GM18520 (cell line): ENCODE measurements at regions not wholly inside any gene's neighbourhood (a gene's known extent, or its start where the extent isn't known, plus 50 kb on each side); places are given as distances from the start of the nearest gene placed in this dataset.
"Not testable (repeated sequence)": the region's sequence is repeated elsewhere in the genome, so short reads cannot be mapped to it uniquely, and the experiment has no call there.

Source experiments
- ATAC-seq: cut with Tn5 transposase; IDR thresholded peaks from one replicate; pipeline ENCODE4 v1.9.1; 2021; ENCODE audit not compliant: unreplicated experiment

- ATAC-seq: no peak
Observed at GRCh38 chr10:22158426-22158825, 59.4 kb downstream of the EBLN1 start.

- no peak for ATAC-seq
Observed at GRCh38 chr10:22156750-22157149, 61.1 kb downstream of the EBLN1 start.

DNA sequence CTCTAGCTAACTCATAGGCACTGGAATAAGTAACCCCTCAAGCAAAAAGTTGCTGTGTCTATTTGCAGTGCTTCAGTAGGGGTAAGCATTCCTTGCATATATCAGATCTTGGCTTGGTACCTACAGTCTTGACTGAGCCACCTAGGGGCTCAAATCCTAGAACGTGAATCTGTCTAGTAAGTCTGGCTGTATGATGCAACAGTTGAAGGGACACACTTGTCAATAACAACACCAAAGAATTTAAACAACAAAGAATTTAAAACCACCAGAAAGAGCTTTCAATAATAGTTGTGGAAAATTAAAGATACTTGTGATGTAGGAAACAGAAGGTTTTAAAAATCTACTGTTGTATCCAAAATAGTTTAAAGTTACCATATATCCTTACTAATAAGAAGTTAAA is 65.4 kb downstream of the EBLN1 start:
- ATAC-seq: no peak

DNA sequence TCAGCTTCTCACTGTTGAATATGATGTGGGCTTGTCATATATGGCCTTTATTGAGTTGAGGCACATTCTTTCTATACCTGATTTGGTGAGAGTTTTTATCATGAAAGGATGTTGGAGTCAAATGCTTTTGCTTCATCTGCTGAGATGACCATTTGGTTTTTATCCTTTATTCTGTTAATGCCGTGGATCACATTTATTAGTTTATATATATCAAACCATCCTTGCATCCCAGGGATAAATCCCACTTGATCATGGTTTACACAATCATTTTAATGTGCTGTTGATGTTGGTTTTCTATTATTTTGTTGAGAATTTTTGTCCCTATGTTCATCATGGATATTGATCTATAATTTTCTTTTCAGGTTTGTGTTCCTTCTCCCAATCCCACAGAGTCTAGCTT is 67.0 kb downstream of the EBLN1 start:
- ATAC-seq: no peak

- ATAC-seq: no peak
Observed at GRCh38 chr10:22148961-22149360, 68.9 kb downstream of the EBLN1 start.

- ATAC-seq: not testable (repeated sequence)
Observed at GRCh38 chr10:22145873-22146272, 71.9 kb downstream of the EBLN1 start.

- no peak for ATAC-seq
Observed at GRCh38 chr10:22137542-22137941, 80.3 kb downstream of the EBLN1 start.

DNA sequence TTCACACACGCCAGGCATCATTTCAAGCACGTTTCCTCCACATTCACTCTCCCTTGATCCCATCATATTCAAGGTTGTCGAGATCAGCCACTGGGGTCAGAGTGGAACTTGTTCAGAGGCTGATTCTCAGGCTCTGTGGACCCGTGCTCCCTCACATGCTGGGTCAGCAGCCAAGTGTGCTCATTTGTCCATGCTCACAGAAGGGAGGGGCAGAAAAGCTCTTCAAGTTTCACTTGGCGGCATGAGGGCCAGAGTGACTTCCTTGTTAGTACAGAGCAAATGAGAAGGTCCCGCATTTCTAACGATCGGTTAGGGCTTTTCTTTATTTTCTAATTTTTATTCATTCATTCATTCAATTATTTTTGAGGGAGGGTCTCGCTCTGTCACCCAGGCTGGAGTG is 82.2 kb downstream of the EBLN1 start:
- no peak for ATAC-seq

DNA sequence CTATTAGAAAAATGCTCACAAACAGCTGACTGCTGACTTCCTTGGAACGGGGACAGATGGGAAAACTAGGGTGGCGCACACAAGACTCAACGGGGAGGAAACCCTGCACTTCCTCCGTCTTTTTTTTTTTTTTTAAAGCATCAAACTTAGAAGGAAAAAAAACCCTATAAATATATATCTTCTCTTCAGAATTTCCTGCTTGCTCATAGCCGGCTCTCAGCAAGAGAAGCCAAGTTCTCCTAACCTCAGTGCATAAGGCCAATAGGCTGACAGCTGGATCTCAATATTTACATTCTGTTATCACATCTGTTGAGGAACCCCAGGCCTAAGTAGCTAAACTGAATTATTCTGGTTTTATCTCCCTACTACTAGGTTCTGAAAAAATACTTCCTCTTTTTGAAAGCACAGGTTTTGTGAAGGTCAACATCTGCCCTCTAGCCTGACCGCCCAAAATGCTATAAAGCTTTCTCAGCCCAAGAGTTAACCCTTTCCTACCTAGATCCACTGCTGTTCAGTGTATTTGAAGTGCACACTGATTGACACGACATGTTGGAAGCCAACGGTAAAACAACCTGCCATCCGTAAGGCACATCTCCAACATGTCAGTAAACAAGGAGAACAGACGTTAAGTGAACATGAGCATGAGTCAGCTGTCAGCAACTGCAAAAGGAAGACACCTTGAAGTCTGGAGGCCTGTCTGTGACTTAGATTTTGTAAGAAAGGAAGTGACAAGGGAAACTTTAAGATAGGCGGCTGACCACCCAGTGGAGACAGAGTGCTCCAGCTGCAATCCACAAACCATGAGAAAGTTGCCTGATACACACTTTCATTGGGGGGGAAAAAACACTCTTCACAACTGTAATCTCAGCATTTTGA is 83.8 kb downstream of the EBLN1 start:
- peak; percentile 55 for ATAC-seq

DNA sequence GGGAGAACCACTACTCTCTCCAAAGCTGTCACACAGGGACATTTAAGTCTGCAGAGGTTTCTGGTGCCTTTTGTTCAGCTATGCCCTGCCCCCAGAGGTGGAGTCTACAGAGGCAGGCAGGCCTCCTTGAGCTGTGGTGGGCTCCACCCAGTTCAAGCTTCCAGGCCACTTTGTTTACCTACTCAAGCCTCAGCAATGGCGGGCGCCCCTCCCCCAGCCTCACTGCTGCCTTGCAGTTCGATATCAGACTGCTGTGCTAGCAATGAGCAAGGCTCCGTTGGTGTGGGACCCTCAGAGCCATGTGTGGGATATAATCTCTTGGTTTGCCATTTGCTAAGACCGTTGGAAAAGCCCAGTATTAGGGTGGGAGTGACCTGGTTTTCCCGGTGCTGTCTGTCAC is 87.0 kb downstream of the EBLN1 start:
- ATAC-seq: not testable (repeated sequence)

DNA sequence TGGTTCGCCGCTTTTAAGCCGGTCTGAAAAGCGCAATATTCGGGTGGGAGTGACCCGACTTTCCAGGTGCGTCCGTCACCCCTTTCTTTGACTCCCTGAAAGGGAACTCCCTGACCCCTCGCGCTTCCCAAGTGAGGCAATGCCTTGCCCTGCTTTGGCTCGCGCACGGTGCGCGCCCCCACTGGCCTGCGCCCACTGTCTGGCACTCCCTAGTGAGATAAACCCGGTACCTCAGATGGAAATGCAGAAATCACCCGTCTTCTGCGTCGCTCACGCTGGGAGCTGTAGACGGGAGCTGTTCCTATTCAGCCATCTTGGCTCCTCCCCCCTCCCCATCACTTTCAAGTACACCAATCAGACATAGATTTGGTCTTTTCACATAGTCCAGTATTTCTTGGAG is 88.2 kb downstream of the EBLN1 start:
- ATAC-seq: not testable (repeated sequence)

DNA sequence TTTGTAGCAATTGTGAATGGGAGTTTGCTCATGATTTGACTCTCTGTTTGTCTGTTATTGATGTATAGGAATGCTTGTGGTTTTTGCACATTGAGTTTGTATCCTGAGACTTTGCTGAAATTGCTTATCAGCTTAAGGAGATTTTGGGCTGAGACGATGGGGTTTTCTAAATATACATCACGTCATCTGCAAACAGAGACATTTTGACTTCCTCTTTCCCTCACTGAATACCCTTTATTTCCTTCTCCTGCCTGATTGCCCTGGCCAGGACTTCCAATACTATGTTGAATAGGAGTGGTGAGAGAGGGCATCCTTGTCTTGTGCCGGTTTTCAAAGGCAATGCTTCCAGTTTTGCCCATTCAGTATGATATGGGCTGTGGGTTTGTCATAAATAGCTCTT is 96.6 kb downstream of the EBLN1 start:
- ATAC-seq: not testable (repeated sequence)

DNA sequence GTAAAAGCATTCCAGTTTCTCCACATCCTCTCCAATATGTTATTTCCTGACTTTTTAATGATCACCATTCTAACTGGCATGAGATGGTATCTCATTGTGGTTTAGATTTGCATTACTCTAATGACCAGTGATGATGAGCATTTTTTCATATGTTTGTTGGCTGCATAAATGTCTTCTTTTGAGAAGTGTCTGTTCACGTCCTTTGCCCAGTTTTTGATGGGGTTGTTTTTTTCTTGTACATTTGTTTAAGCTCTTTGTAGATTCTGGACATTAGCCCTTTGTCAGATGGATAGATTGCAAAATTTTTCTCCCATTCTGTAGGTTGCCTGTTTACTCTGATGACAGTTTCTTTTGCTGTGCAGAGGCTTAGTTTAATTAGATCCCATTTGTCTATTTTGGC is 97.7 kb downstream of the EBLN1 start:
- not testable (repeated sequence) for ATAC-seq

DNA sequence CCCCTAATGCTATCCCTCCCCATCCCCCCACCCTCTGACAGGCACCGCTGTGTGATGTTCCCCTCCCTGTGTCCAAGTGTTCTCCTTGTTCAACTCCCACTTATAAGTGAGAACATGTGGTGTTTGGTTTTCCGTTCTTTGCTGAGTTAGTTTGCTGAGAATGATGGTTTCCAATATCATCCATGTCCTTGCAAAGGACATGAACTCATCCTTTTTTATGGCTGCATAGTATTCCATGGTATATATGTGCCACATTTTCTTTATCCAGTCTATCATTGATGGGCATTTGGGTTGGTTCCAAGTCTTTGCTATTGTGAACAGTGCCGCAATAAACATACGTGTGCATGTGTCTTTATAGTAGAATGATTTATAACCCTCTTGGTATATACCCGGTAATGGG is 98.2 kb downstream of the EBLN1 start:
- not testable (repeated sequence) for ATAC-seq

DNA sequence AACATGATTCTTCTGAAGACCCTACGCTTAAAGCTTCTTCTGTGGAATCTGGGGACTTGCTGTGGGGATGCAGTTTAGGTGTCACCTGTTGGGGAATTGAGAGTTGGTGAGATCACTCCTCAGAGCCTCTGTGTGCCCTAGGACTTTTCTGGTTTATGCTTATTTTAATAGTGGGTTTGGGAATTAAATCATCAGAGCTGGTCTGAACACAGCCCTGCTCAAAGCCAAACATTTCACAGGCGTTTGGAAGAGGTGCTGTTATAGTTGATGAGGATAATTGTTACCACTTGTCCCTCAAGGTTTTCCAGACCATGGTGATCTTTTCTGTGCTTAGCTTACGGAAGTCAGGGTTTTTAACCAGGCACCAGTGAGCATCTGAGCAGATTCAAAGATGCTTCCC is 106.1 kb downstream of the EBLN1 start:
- no peak for ATAC-seq

GRCh38 chr10:22111260-22111659 is 106.6 kb downstream of the EBLN1 start:
- no peak for ATAC-seq

- no peak for ATAC-seq
Observed at GRCh38 chr10:22110761-22111160, 107.1 kb downstream of the EBLN1 start.

GRCh38 chr10:22105270-22105669 is 101.7 kb upstream of the DNAJC1 start:
- no peak for ATAC-seq

DNA sequence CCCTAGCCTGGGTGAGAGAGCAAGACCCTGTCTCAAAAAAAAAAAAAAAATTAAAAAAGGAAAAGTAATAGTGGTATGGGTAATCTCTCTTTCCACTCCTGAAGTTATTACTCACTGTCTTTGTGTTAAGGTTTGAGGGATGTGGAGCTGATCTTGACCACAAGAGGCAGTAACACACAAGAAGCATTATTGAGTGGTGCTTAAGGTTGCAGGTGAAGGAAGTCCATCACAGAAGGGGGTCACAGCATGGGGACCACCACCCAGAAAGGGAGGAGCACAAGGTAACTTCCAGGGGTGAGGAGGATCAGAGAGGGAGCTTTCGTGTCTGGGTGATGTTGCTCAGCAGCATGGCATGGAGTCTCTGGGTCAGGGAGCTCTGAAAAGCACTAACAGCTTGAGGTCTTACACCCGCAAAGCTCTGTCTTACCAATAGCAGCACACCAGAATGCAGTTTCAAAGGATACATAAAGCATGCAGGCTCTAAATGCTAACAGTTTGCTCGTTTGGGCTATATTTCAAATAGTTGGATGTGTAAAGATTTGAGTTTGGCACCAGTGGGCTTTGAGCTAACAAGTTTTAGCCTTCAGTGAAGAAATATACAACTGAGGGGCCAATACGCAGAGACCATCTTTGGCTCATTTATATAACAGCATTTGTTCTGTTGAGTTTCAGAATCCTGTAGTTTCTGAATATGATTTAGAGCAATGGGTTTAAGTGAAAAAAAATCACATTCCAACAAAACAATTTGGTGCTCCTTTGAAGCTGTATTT is 100.4 kb upstream of the DNAJC1 start:
- ATAC-seq: no peak

DNA sequence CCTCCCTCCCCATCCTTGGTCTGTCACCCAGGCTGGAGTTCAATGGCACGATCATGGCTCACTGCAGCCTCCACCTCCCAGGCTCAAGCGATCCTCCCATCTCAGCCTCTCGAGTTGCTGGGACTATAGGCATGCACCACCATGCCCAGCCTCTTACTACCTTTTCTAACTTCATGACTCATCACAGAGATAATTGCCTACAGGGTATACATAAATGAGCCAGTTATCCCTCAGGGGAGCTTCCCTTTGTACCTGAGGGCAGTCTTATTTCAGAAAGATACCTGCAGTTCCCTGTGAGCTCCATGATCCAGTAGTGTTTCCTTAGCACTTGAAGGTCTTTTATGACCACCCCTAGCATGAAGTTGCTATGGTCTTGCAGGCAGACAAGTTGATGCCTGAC is 94.2 kb upstream of the DNAJC1 start:
- no peak for ATAC-seq

DNA sequence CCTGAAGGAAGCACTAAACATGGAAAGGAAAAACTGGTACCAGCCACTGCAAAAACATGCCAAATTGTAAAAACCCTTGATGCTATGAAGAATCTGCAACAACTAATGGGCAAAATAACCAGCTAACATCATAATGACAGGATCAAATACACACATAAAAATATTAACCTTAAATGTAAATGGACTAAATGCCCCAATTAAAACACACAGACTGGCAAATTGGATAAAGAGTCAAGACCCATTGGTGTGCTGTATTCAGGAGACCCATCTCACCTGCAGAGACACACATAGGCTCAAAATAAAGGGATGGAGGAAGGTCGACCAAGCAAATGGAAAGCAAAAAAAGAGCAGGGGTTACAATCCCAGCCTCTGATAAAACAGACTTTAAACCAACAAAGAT is 87.7 kb upstream of the DNAJC1 start:
- ATAC-seq: not testable (repeated sequence)

GRCh38 chr10:22087402-22087738 is 83.8 kb upstream of the DNAJC1 start:
- no peak for ATAC-seq
